Activated CD4-positive, alpha-beta T cell treated with anti-CD3 and anti-CD28 coated beads for 24 hours (primary cell): ENCODE measurements at regions not wholly inside any gene's neighbourhood (a gene's known extent, or its start where the extent isn't known, plus 50 kb on each side); places are given as distances from the start of the nearest gene placed in this dataset.

Experiments
- DNase-seq, 2 donors: peaks; one replicate each; pipeline ENCODE4 v3.0.0-alpha.2; 2020; ENCODE audit warnings: low read depth in 2 of 2

DNA sequence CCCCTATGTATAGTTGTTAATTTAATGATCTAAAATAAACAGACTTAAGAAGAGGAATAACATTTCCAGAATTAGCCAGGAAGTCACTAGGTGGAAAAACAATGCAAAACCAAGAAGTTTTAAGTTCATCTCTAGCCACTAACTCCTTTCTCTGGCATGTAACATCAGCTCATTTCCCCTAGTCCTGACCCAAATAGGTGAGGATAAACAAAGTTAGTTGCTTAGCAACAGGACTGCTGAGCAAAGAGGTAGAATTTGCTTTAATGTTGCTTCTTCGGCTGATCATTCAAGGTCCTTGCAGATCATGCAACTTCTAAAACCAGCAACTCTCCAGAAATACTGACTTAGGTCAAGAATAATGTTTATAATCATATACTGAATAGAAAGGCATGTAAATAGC lies 675.8 kb downstream of the CETN3 start:
- DNase-seq = no peak

DNA sequence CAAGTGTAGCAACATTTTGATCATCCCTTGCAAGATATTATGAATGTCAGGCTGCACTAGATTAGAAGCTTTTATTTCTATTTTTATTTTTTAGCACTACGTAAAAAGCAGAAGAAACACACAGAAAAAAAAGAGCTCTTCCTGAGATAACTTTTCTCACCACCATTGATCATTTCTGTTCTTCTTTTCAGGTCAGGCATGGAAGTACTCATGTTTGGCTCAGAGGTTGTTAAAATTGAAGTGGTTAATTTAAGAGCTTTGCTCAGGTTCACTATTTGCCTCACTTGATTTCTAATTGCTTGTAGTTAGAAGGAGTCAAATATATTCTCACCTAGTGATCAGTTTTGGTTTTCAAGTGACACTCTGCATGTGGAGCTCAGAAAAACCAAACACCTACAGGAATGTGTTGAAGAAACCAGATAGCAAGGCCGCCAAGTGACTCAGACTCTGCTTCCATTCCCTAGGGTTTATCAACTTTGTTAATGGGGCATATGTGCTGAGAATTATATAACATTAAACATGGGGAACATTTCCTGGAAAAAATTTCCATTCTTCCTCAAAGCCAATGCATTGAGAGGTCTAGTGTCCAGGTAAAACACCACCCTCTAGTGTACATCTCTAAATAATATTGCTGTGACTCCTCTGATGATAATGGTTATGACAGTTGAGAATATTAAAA lies 679.8 kb downstream of the CETN3 start:
- DNase-seq = no peak

DNA sequence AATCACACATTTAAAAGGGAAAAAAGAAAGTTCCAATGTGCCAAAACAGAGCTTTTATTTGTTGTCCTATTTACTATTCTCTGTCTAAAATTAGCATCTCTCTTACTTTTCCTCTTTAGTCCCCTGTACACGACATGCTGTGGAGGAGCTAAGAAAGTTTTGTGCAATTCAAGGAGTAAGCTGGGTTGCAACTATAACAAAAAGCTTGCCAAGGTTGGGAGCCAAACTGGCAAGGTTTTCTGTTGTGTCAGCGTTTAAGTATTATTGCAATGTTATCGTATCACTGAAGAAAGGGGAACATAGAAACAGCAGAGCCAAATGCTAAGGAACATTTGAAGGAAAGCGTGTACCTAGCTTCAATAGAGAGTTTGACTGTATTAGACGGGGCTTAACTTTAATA lies 680.8 kb downstream of the CETN3 start:
- no peak for DNase-seq

DNA sequence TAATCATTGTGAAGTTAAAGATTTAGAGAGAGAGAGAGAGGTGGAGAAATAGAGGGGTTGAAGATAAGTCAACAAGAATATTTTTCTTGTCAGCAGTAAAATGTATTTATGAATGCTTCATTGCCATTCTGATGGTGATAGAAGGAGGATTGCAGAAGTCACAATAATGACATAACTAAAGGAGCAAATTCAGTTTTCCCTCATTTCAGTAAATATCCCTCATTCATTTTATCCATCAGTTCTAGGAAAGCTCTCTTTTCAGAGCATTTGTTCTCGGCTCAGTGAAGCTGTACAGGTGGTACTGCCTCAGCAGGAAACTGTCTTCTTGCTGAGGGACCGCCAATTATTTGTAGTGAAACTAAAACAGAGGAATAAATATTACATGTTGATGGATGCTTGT lies 681.4 kb downstream of the CETN3 start:
- DNase-seq = no peak

DNA sequence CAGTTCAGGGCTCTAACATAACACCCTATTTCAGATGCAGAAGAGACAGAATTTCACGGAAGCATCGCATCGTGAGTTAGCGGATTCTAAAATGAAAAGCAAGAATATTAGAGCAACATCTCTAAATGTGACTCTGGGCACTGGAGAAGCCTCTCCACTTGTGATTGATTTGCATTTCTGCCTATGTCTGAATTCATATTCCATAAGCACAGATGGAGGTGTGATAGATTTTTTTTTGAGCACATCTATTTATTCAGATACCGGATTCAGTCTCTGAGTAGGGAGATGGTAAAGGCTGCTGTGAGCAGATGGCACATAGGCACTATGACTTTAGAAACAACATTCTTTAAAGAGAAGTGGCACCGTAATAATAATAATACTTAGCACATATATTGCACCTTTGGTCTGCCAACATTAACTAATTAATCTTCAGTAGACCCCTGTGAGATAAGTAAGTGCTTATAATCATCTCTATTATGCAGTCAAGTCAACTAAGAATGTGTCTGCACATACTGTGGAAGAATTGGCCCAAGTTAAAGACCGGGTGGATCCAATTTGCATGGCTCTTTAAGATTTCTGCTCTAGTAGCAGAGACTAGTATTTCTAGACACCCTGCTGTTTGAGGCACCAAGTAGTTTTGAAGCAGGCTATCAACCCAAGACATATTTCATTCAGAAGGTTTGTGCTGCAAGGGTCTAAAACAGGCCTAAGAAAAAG lies 685.0 kb downstream of the CETN3 start:
- DNase-seq = no peak

DNA sequence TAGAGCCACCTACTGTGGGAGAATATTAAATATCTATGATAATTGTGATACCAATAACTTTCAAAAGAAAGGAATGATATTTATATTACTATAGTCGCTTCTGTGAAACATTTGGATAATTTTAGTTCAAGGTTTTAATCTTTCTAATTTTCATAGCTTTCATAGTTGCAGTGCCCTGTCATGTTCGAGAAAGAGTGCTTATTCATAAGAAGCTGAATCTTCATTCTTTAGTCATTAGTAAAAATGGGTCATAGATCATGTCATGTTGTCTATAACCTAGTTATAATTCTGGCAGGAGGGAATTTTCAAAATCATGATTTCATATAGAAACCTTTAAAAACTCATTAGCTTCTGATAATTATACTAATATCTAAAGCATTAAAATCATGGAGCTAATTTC lies 685.6 kb downstream of the CETN3 start:
- DNase-seq = no peak

DNA sequence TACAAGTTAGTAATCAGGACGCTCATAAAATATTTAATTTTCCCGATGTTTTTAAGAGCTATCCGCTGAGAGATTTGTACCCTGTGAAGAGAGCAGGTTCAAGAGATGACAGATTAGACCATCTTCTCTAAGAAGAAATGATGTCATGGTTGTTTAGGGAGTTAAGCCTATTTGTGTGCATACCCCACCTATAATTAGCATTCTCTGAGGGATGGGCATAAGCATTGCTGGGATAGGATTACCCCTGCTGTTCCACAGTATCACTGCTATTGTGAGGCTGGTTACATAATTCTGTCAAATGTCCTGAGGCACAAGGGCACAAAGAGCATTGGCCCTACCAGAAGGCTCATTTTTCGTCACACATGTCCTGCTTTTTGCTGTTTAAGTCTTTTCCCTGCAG lies 687.0 kb downstream of the CETN3 start:
- no peak for DNase-seq

DNA sequence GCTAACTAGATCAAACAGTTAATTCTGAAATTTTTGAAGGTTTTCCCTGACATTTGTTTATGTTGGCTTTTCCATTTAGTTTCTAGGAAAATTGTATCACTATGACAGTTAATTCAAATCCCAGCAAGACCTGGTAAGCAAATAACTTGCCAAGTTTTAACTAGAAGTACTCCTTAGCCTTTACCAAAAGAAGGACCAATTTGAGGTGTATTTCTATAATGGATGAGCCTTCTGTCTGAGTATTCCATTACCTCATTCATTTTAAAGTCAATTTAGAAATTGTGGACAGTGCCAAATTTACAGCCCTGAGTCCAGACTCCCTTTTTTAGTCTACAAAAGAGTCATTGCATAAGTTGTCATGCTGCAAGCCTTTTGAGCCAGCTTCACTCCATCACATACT lies 687.6 kb downstream of the CETN3 start:
- no peak for DNase-seq

DNA sequence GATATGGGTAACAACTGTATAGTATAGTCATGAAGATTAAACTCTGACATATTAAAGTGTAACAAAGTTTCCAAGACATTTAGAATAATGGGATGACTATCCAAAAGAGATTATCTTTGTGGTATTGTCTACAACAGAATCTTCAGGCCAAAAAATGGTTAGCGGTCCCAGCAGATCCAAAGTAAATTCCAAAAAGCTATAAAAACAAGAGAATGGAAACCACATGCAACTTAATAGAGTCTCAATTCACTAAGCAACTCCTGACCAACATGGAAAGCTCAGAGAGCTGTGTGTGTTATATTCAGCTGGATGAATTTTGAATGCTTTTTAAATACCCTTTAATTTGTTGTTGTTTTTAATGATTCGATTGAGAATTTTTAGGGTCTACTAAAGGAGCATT lies 688.2 kb downstream of the CETN3 start:
- DNase-seq = no peak

DNA sequence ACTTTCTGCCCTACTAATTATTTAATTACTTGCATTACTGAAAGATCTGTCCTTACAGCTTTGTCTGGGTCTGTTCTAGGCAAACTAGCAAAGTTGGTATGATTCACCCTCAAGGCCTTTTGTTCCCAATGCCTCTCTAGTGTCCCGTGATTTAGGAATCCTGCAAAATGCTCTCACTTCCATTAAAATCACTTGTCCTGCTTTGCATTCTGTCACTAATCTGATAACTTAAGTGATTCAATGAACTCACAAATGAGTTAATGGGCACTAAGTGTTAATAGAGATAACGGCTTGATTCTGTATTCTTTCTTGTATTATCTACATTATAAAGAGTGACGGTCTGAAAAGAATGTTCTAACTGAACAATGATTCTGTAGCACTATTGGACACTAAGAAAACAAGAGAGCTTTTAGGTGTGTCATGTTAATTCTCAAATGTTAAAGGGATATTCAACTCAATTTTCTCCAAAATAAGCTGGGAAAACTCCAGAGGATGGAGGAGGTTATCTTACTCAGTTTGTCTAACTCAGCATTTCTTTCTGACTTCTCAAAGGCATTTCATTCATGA lies 697.3 kb downstream of the CETN3 start:
- no peak for DNase-seq

DNA sequence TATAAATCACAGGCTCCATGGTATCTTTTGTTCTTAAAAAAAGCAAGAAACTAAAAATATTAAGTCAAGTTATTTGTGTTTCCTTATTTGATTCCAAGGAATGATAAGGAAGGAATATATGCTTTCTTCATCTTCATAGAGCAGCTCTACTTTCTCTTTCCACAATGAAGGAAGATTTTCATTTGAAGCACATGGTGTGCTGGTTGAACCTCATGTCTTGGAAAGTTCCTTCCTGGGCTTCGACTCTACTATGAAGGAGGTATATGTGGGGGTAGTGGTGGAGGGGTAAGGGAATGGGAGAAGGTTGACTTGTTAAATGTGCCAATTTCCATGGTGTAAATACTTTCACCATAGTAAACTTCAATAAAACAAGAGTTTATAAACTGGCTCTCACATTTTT lies 698.0 kb downstream of the CETN3 start:
- no peak for DNase-seq

DNA sequence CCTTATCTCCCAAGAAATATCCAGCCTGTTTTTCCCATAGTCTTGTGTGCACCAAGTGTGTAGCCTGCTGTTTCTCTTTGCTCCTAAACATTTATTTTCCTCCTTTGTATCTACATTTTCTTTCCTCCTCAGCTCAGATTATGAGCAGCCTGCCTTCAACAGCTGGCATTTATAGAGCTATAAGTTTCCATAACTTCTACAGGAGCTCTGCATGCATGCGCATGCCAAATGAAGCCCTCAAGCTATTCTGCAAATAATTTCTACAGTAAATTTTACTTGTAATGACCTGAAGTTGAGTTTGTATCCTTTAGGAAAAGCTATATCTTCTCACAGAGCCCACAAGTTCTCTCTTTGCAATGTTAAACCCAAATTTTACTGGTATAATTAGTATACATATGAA lies 699.5 kb downstream of the CETN3 start:
- DNase-seq = no peak

DNA sequence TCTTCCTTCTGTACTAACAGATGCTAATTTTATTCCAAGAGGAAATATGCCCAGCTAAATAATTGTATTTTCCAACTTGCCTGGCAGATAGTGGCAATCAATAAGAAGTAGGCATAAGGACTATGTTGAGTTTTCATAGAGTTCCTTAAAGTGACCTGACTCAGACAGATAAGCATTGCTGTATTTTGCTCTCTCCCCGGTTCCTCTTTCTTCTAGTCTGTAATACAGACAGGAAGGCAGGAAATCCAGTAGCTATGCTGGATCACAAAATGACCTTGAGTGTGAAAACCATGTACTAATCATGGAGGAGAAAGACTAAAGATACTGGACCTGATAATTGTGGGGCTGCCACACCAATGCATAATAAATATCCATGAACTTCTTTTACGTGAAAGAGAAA lies 701.7 kb downstream of the CETN3 start:
- DNase-seq = no peak

DNA sequence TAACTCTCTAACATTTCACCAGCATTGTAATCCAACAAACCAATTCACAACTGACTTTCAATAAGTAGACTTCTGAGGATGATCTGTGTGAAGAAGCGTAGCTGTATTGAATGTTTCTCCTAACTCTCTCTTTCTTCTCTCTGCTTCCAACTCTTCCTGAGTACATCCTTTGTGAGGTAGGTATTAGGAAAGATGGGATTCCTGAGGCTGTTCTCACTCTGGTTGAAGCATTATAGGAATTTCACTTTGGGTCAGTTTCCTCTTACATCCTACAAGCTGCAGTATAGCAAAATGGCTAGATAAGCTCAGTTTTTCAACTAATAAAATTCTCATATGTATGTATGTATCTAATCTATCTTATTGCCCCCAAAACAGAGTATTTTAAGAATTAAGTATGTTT lies 702.8 kb downstream of the CETN3 start:
- no peak for DNase-seq

DNA sequence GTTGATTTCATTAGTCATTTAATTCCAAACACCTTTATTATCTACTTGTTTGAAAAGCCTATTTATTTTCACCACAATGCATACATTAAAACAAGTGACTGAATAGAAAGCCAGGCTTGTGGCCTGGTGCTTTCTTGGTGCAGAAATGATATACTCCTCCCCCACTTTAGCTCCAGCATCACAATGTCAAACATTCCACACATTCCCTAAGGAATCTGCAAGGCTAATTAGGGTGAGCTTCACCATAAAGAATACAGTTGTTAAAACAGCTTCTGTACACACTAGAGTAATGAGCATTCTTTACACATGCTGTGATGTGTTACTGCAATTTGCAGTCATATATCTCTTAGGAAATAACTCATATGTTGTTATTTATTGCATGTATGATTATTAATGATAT lies 705.7 kb downstream of the CETN3 start:
- DNase-seq = no peak

DNA sequence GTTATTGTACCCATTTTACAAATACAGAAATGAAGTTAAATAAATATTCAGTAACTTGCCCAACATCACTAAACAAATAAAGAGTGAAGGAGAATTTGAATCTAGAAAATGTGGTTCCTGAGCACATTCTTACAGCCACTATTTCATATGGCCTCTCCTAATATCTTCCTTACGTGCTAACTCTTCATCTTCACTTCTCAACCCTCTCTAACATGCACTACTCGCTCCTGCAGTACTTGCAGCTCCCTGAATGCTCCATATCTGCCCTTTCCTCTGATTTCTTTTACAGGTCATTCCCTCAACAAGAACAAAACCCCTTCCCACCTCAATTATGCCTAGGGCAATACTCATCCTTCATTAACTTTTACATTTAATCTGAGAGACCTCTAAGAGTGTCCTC lies 711.5 kb downstream of the CETN3 start:
- no peak for DNase-seq

DNA sequence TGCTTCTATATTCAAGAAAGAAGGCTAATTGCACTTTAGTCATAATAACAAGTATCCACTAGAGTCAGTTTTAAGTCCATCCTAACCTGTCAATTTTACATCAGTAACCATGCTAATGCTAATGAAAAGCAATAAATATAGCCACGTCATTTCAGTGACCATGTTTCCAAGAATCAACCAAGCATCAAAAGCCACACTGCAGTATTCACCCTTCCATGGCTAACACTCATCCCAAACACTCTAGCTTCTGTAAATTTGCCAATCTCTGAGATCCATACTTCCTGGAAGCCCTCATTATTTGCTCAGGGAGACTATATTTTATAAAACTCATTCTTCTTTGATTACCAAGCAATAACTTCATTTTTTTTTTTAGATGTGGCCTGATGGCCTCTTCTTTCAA lies 712.0 kb downstream of the CETN3 start:
- no peak for DNase-seq

DNA sequence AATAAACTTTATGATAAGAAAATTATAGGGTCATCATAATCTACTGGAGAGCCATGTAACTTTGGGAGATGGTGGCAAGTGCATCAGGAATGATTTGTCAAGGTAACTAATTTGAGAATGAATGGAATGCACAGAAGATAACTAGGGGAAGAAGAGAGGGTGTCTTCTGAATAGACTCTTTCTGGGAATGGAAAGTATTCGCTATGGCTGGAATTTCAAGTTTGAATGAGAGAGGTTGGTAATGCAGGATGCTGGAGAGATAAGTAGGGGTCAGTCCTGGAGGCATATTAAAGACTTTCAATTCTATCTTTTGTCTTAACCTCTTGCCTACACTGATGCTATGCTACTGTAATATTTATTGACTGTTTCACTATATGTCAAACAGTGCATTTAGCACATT lies 714.2 kb downstream of the CETN3 start:
- no peak for DNase-seq

DNA sequence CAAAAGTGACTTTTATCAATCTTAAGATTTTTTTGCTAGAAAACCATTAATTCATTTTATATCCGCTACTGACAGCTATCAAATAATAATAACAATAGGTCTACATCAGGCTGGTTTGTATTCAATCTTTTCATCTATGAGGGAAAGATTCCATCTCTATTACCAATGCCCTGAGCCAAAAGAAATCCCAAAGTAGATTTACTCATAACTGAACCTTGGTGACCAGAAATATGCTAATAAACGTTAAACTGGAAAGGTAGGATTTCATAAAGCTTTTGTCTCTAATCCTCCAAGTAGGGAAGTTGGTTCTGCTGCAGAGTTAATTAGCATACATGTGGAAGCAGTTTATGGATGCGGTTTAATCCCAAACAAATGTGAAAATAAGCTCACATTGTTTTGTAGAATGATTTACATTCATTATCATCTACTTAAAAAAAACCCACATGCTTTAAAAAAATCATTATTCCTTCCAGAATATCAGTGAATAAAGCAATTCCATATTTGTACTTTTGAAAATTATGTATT lies 715.5 kb downstream of the CETN3 start:
- no peak for DNase-seq

DNA sequence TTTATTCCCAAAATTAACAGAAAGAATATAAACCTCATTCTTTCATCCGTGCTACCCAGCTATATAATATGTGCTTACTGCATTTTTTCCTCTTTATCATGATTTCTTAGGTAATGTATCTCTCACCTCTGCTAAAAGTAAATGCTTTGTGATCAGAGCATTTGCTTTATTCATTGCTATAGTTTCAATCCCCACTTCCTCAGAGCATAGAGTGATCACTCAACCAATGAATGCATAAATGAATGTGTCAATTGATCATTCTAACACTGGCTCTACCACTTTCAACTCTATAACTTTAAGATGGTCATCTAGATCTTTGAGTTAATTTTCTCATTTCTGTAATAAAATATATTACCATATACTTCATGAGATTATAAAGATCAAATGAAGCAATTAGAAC lies 719.2 kb downstream of the CETN3 start:
- no peak for DNase-seq

DNA sequence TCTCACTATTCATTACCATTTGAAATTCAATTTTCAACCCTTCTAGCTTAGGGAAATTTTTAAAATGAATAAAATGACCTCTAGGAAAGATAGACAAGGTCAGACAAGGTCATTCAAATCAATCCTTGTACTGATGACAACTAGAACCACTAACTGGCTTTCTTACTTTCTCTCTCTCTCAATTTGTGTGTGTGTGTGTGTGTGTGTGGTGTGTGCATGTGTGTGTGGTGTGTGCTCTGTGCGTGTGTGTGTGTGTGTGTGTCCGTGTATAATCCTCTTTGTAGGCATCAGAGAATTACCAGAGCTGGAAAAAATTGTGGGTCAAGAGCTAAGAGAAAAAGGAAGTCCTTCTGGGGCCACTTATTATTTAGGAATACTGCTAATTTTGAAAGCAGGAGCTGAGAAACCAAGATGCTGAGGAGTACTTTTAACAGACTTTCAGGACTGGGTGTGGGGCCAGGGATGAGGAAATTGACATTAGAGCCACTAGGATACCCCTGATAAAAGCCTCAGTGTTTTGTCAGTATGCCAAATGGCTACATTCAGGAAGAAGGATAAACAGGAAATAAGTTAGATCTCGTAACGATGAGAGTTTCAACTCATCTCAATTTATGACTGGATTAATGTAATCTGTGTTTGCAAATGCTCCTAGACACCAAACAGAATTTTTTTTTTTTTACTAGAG lies 723.3 kb downstream of the CETN3 start:
- DNase-seq = no peak

DNA sequence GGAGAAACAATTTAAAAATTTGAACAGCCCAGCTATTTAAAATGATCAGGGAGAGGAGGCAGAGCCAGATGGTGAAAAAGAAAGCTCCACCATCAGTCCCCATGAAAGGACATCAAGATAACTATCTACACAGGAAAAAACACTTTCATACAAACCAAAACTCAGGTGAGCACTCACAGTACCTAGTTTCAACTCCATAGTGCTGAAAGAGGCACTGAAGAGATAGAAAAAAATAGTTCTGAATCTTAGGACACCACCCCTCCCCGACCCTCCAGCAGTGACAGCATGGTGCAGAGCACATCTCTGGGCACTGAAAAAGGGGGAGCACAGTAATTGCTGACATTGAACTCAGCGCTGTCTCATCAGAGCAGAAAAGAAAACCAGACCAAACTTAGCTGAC lies 732.9 kb downstream of the CETN3 start:
- no peak for DNase-seq

DNA sequence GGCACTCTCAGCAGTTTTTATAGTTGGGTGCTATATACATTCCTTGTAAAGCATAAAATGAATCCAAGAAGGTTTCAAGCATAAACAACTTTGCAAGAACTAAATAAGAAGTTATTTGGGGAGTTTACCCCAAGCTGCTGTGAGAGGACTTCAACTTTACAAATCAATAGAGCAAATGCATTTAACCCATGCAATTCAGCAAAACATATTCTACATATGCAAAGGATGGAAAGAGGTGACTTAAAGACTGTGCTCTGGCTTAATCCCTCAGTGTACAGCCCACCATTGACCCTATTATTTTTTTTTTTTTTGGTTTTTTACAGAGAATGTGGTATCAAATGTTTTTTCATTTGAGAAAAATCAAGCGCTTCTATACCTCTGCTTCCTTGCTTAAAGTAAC lies 736.5 kb downstream of the CETN3 start:
- no peak for DNase-seq
